HEK293 (cell line): ENCODE measurements at regions not wholly inside any gene's neighbourhood (a gene's known extent, or its start where the extent isn't known, plus 50 kb on each side); places are given as distances from the start of the nearest gene placed in this dataset.

Experiments
- GLI2 ChIP-seq: fragments of 450-650 bp; formaldehyde crosslinking; IDR thresholded peaks from 2 replicates; pipeline ENCODE4; 2017; ENCODE audit warnings: missing biosample characterization, missing genetic modification characterization, low read depth, borderline replicate concordance
- MEIS1 ChIP-seq: sonication (generic); formaldehyde crosslinking; IDR thresholded peaks from 2 replicates; pipeline ENCODE4 v1.8.1; 2022; ENCODE audit warnings: missing genetic modification reagents, mild to moderate bottlenecking, borderline replicate concordance
- YY1 ChIP-seq: fragments of 450-650 bp; formaldehyde crosslinking; IDR thresholded peaks from 2 replicates; pipeline ENCODE4 v1.5.1; 2018; ENCODE audit warnings: missing biosample characterization, missing genetic modification characterization
- ZBTB8A ChIP-seq: fragments of 450-650 bp; formaldehyde crosslinking; IDR thresholded peaks from 2 replicates; pipeline ENCODE4 v1.5.1; 2016; ENCODE audit warnings: missing biosample characterization, missing genetic modification characterization
- ZNF274 ChIP-seq, 2 experiments: fragments of 200-500 bp in 1 of 2; fragments of 450-650 bp in 1 of 2; sonication (Bioruptor generic) in 1 of 2; formaldehyde crosslinking in 1 of 2; IDR thresholded peaks; 2 replicates each; pipeline versions ENCODE4 v1.5.1 to v1.6.1; 2014 to 2016; ENCODE audit warnings: borderline replicate concordance in 1 of 2, inconsistent platforms in 1 of 2, low read length in 1 of 2, missing biosample characterization in 1 of 2, missing genetic modification characterization in 1 of 2
- ZNF366 ChIP-seq: fragments of 450-650 bp; formaldehyde crosslinking; conservative IDR thresholded peaks from 2 replicates; pipeline ENCODE4 v1.5.1; 2016; ENCODE audit warnings: missing biosample characterization, missing genetic modification characterization
- ZNF394 ChIP-seq: fragments of 450-650 bp; formaldehyde crosslinking; IDR thresholded peaks from 2 replicates; pipeline ENCODE4 v1.5.1; 2016; ENCODE audit warnings: missing biosample characterization, missing genetic modification characterization, mild to moderate bottlenecking, moderate library complexity, borderline replicate concordance
- ZNF416 ChIP-seq: fragments of 450-650 bp; formaldehyde crosslinking; IDR thresholded peaks from 2 replicates; pipeline ENCODE4 v1.5.1; 2016; ENCODE audit warnings: missing biosample characterization, missing genetic modification characterization
- TF ChIP-seq, protein P1 (sequence below): fragments of 450-650 bp; formaldehyde crosslinking; IDR thresholded peaks from 2 replicates; pipeline ENCODE4 v1.5.1; 2016; ENCODE audit warnings: missing biosample characterization, missing genetic modification characterization
- TF ChIP-seq, protein P2 (sequence below): fragments of 450-650 bp; formaldehyde crosslinking; IDR thresholded peaks from 2 replicates; pipeline ENCODE4 v1.5.1; 2016; ENCODE audit warnings: missing biosample characterization, missing genetic modification characterization, borderline replicate concordance
- TF ChIP-seq, protein P3 (sequence below): fragments of 450-650 bp; formaldehyde crosslinking; IDR thresholded peaks from 2 replicates; pipeline ENCODE4 v1.5.1; 2017; ENCODE audit warnings: missing biosample characterization, mild to moderate bottlenecking, missing genetic modification characterization, moderate library complexity
- TF ChIP-seq, protein P4 (sequence below): fragments of 450-650 bp; formaldehyde crosslinking; IDR thresholded peaks from 2 replicates; pipeline ENCODE4 v1.5.1; 2016; ENCODE audit warnings: missing biosample characterization, missing genetic modification characterization

DNA sequence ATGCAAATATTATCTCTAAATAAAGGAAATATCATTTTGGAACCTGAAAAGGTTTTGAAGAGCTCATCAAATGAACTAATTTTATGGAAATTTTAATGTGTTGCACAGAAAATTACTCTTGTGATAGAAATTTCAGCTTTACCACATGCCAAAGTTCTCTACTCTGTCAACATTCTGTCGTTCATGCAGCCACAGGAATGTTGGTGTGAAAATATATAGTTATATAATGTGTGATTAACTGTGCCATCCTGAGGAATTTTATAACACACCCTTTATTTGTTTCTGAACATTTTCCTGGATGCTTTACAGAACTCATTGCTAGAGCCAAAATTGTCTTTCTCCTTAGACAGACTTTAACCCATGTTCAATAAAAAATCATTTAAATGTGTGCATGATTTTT, 202.5 kb upstream of the SLC8A1 start:
- TF ChIP-seq, protein P1, sequence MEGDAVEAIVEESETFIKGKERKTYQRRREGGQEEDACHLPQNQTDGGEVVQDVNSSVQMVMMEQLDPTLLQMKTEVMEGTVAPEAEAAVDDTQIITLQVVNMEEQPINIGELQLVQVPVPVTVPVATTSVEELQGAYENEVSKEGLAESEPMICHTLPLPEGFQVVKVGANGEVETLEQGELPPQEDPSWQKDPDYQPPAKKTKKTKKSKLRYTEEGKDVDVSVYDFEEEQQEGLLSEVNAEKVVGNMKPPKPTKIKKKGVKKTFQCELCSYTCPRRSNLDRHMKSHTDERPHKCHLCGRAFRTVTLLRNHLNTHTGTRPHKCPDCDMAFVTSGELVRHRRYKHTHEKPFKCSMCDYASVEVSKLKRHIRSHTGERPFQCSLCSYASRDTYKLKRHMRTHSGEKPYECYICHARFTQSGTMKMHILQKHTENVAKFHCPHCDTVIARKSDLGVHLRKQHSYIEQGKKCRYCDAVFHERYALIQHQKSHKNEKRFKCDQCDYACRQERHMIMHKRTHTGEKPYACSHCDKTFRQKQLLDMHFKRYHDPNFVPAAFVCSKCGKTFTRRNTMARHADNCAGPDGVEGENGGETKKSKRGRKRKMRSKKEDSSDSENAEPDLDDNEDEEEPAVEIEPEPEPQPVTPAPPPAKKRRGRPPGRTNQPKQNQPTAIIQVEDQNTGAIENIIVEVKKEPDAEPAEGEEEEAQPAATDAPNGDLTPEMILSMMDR (tag by site-specific recombination): no peak
- TF ChIP-seq, protein P2, sequence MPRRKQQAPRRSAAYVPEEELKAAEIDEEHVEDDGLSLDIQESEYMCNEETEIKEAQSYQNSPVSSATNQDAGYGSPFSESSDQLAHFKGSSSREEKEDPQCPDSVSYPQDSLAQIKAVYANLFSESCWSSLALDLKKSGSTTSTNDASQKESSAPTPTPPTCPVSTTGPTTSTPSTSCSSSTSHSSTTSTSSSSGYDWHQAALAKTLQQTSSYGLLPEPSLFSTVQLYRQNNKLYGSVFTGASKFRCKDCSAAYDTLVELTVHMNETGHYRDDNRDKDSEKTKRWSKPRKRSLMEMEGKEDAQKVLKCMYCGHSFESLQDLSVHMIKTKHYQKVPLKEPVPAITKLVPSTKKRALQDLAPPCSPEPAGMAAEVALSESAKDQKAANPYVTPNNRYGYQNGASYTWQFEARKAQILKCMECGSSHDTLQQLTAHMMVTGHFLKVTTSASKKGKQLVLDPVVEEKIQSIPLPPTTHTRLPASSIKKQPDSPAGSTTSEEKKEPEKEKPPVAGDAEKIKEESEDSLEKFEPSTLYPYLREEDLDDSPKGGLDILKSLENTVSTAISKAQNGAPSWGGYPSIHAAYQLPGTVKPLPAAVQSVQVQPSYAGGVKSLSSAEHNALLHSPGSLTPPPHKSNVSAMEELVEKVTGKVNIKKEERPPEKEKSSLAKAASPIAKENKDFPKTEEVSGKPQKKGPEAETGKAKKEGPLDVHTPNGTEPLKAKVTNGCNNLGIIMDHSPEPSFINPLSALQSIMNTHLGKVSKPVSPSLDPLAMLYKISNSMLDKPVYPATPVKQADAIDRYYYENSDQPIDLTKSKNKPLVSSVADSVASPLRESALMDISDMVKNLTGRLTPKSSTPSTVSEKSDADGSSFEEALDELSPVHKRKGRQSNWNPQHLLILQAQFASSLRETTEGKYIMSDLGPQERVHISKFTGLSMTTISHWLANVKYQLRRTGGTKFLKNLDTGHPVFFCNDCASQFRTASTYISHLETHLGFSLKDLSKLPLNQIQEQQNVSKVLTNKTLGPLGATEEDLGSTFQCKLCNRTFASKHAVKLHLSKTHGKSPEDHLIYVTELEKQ (tag by site-specific recombination): no peak
- TF ChIP-seq ZNF274 (IDR thresholded peaks at IDR 0.05; ENCODE audit: low read length) (no peak), ZNF274 (tag by site-specific recombination; IDR thresholded peaks at IDR 0.05; ENCODE audit: borderline replicate concordance) (no peak), YY1 (no peak), ZNF366 (no peak), GLI2 (tag by site-specific recombination) (no peak), ZNF394 (tag by site-specific recombination) (no peak), MEIS1 (CRISPR knock-in tag) (no peak), ZNF416 (tag by site-specific recombination) (no peak), ZBTB8A (tag by site-specific recombination) (no peak)
- TF ChIP-seq, protein P3, sequence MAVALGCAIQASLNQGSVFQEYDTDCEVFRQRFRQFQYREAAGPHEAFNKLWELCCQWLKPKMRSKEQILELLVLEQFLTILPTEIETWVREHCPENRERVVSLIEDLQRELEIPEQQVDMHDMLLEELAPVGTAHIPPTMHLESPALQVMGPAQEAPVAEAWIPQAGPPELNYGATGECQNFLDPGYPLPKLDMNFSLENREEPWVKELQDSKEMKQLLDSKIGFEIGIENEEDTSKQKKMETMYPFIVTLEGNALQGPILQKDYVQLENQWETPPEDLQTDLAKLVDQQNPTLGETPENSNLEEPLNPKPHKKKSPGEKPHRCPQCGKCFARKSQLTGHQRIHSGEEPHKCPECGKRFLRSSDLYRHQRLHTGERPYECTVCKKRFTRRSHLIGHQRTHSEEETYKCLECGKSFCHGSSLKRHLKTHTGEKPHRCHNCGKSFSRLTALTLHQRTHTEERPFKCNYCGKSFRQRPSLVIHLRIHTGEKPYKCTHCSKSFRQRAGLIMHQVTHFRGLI (tag by site-specific recombination): no peak
- TF ChIP-seq, protein P4, sequence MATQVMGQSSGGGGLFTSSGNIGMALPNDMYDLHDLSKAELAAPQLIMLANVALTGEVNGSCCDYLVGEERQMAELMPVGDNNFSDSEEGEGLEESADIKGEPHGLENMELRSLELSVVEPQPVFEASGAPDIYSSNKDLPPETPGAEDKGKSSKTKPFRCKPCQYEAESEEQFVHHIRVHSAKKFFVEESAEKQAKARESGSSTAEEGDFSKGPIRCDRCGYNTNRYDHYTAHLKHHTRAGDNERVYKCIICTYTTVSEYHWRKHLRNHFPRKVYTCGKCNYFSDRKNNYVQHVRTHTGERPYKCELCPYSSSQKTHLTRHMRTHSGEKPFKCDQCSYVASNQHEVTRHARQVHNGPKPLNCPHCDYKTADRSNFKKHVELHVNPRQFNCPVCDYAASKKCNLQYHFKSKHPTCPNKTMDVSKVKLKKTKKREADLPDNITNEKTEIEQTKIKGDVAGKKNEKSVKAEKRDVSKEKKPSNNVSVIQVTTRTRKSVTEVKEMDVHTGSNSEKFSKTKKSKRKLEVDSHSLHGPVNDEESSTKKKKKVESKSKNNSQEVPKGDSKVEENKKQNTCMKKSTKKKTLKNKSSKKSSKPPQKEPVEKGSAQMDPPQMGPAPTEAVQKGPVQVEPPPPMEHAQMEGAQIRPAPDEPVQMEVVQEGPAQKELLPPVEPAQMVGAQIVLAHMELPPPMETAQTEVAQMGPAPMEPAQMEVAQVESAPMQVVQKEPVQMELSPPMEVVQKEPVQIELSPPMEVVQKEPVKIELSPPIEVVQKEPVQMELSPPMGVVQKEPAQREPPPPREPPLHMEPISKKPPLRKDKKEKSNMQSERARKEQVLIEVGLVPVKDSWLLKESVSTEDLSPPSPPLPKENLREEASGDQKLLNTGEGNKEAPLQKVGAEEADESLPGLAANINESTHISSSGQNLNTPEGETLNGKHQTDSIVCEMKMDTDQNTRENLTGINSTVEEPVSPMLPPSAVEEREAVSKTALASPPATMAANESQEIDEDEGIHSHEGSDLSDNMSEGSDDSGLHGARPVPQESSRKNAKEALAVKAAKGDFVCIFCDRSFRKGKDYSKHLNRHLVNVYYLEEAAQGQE: no peak
